PC-9 (cell line): ENCODE measurements at regions not wholly inside any gene's neighbourhood (a gene's known extent, or its start where the extent isn't known, plus 50 kb on each side); places are given as distances from the start of the nearest gene placed in this dataset.

Source experiments
- EZH2 ChIP-seq: fragments of 200-600 bp; sonication (generic); IDR thresholded peaks from 2 replicates; pipeline ENCODE4 v1.8.0; 2017; ENCODE audit warnings: antibody characterized with exemption, low read depth
- TF ChIP-seq, protein P1 (sequence below): fragments of 200-600 bp; sonication (generic); conservative IDR thresholded peaks from 2 replicates; pipeline ENCODE4 v1.6.1; 2017; ENCODE audit warnings: mixed run types, antibody characterized with exemption, mild to moderate bottlenecking, moderate library complexity

DNA sequence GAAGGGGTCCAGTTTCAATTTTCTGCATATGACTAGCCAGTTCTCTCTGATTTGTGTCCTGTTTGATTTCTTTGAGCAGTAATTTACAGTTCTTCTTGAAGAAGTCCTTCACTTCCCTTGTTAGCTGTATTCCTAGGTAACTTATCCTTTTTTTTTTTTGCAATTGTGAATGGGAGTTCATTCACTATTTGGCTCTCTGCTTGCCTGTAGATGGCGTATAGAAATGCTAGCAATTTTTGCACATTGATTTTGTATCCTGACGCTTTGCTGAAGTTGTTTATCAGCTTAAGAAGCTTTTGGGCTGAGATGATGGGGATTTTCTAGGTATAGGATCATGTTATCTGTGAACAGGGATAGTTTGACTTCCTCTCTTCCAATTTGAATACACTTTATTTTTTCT is 77.6 kb upstream of the NID2 start:
- TF ChIP-seq, protein P1, sequence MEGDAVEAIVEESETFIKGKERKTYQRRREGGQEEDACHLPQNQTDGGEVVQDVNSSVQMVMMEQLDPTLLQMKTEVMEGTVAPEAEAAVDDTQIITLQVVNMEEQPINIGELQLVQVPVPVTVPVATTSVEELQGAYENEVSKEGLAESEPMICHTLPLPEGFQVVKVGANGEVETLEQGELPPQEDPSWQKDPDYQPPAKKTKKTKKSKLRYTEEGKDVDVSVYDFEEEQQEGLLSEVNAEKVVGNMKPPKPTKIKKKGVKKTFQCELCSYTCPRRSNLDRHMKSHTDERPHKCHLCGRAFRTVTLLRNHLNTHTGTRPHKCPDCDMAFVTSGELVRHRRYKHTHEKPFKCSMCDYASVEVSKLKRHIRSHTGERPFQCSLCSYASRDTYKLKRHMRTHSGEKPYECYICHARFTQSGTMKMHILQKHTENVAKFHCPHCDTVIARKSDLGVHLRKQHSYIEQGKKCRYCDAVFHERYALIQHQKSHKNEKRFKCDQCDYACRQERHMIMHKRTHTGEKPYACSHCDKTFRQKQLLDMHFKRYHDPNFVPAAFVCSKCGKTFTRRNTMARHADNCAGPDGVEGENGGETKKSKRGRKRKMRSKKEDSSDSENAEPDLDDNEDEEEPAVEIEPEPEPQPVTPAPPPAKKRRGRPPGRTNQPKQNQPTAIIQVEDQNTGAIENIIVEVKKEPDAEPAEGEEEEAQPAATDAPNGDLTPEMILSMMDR: no peak
- TF ChIP-seq EZH2: no peak
